ENCODE measurements at regions not wholly inside any gene's neighbourhood (a gene's known extent, or its start where the extent isn't known, plus 50 kb on each side); places are given as distances from the start of the nearest gene placed in this dataset.

DNA sequence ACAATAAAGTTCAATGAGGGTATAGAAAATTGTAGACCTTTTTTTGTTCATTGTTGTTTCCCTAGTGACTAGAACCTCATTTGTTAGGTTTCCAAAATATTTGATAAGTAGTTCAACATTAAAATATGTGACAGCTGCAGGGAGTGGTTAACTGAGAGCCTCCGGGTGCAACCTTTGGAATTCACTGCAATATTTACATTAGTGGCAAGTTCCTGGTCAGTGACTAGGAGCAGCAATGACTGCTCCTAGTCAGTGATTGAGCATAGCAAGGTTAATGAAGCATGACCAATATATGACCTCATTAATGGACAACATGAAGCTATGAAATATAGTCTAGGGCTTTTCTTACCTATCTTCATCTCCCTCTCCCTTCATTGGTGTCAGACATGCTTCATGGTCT is 65.8 kb upstream of the FAM47A start:
- H3K27ac ChIP-seq: no peak overlapping the region
- TF ChIP-seq, protein P1, sequence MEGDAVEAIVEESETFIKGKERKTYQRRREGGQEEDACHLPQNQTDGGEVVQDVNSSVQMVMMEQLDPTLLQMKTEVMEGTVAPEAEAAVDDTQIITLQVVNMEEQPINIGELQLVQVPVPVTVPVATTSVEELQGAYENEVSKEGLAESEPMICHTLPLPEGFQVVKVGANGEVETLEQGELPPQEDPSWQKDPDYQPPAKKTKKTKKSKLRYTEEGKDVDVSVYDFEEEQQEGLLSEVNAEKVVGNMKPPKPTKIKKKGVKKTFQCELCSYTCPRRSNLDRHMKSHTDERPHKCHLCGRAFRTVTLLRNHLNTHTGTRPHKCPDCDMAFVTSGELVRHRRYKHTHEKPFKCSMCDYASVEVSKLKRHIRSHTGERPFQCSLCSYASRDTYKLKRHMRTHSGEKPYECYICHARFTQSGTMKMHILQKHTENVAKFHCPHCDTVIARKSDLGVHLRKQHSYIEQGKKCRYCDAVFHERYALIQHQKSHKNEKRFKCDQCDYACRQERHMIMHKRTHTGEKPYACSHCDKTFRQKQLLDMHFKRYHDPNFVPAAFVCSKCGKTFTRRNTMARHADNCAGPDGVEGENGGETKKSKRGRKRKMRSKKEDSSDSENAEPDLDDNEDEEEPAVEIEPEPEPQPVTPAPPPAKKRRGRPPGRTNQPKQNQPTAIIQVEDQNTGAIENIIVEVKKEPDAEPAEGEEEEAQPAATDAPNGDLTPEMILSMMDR (conservative IDR thresholded peaks at IDR 0.05): no peak
- TF ChIP-seq ZFX (IDR thresholded peaks at IDR 0.05): no peak

All from C4-2B (cell line).